Keratinocyte (primary cell): ENCODE measurements at regions not wholly inside any gene's neighbourhood (a gene's known extent, or its start where the extent isn't known, plus 50 kb on each side); places are given as distances from the start of the nearest gene placed in this dataset.

Experiments
- DNase-seq: peaks from one replicate; pipeline ENCODE4 v3.0.0-alpha.2; 2011; ENCODE audit warnings: low read depth, missing footprints, low spot score
- FAIRE-seq: peaks from 2 replicates; lab custom pipeline; 2011; peaks lifted over from hg19 to GRCh38; lab: Jason Lieb, UNC
- H2AFZ ChIP-seq: 2 replicates; pipeline ENCODE4 v1.6.0; 2012; ENCODE audit warnings: low read length, control low read depth, inconsistent platforms; ENCODE audit not compliant: control insufficient read depth
- H3K27ac ChIP-seq: 2 replicates; pipeline ENCODE4 v1.5.1; 2011; ENCODE audit warnings: low read length; ENCODE audit not compliant: control insufficient read depth, insufficient read depth
- H3K27me3 ChIP-seq: 3 replicates; pipeline ENCODE4 v1.6.0; 2011; ENCODE audit warnings: low read length; ENCODE audit not compliant: control insufficient read depth, insufficient read depth; ENCODE audit errors: extremely low read depth
- H3K36me3 ChIP-seq, 2 experiments: 2 replicates in 1 of 2; 3 replicates in 1 of 2; pipeline ENCODE4 v1.5.1; 2011; ENCODE audit warnings: low read length in 2 of 2, mild to moderate bottlenecking in 1 of 2; ENCODE audit not compliant: control insufficient read depth in 2 of 2, insufficient read depth in 2 of 2; ENCODE audit errors: extremely low read depth in 1 of 2
- H3K4me1 ChIP-seq: 3 replicates; pipeline ENCODE4 v1.5.1; 2011; ENCODE audit warnings: low read length; ENCODE audit not compliant: control insufficient read depth, insufficient read depth; ENCODE audit errors: extremely low read depth
- H3K4me2 ChIP-seq: 3 replicates; pipeline ENCODE4 v1.6.0; 2011; ENCODE audit warnings: low read depth, low read length; ENCODE audit not compliant: control insufficient read depth, insufficient read depth; ENCODE audit errors: extremely low read depth
- H3K4me3 ChIP-seq, 3 experiments: fragments of 200-600 bp in 1 of 3; sonication (generic) in 1 of 3; 2 replicates in 2 of 3; 3 replicates in 1 of 3; pipeline ENCODE4 v1.5.1; 2011 to 2016; ENCODE audit warnings: low read length in 3 of 3, mild to moderate bottlenecking in 3 of 3, control low read depth in 2 of 3, inconsistent platforms in 1 of 3, low read depth in 1 of 3, mixed read lengths in 1 of 3, mixed run types in 1 of 3, moderate library complexity in 1 of 3; ENCODE audit not compliant: control insufficient read depth in 2 of 3, insufficient read depth in 2 of 3; ENCODE audit errors: extremely low read depth in 1 of 3
- H3K79me2 ChIP-seq: 2 replicates; pipeline ENCODE4 v1.6.0; 2012; ENCODE audit warnings: low read length; ENCODE audit not compliant: control insufficient read depth, insufficient read depth
- H3K9ac ChIP-seq: 3 replicates; pipeline ENCODE4 v1.6.0; 2011; ENCODE audit warnings: low read length; ENCODE audit not compliant: control insufficient read depth, insufficient read depth; ENCODE audit errors: extremely low read depth
- H3K9me1 ChIP-seq: 3 replicates; pipeline ENCODE4 v1.6.0; 2011; ENCODE audit warnings: low read length; ENCODE audit not compliant: control insufficient read depth, insufficient read depth; ENCODE audit errors: extremely low read depth
- H3K9me3 ChIP-seq: 2 replicates; pipeline ENCODE4 v1.5.1; 2012; ENCODE audit warnings: low read depth, low read length; ENCODE audit not compliant: control insufficient read depth
- H4K20me1 ChIP-seq: 3 replicates; pipeline ENCODE4 v1.6.0; 2011; ENCODE audit warnings: low read length; ENCODE audit not compliant: control insufficient read depth, insufficient read depth; ENCODE audit errors: extremely low read depth
- CTCF ChIP-seq, 3 experiments: IDR thresholded peaks in 1 of 3; conservative IDR thresholded peaks in 1 of 3; optimal IDR thresholded peaks in 1 of 3; 2 replicates in 2 of 3; 3 replicates in 1 of 3; pipeline versions ENCODE3 to v1.5.1; 2011; ENCODE audit warnings: low read length in 3 of 3, mild to moderate bottlenecking in 3 of 3, moderate library complexity in 2 of 3, control low read depth in 1 of 3, inconsistent platforms in 1 of 3; ENCODE audit not compliant: insufficient read depth in 2 of 3; ENCODE audit errors: extremely low read depth in 1 of 3
- EZH2 ChIP-seq: IDR thresholded peaks from one replicate; pipeline ENCODE4 v1.6.1; 2012; ENCODE audit warnings: inconsistent platforms, mild to moderate bottlenecking, low read length, moderate library complexity
- dilution Hi-C: fragments of 300-500 bp; cut with MboI; formaldehyde crosslinking; loops from one replicate; pipeline ENCODE4 v1.7.0; 2020; ENCODE audit warnings: low sequenced_read_pairs; ENCODE audit not compliant: extremely low pct_ligation_motif_present

GRCh38 chr1:178629252-178630154 lies 95.5 kb upstream of the RALGPS2 start:
- Histone ChIP-seq H3K79me2 (no peaks in the 10 kb centered on the region), H3K27me3 (no peaks in the 10 kb centered on the region), H3K9ac (no peak overlapping the region), H3K9me1 (no peaks in the 10 kb centered on the region), H3K27ac (no peak overlapping the region), H3K9me3 (no peaks in the 10 kb centered on the region), H2AFZ (no peak overlapping the region), H3K4me3 (no peak overlapping the region), H3K36me3 (no peaks in the 10 kb centered on the region), H3K4me1 (peaks cover 18% of the 10 kb centered on the region), H4K20me1 (no peaks in the 10 kb centered on the region), H3K4me2 (no peak overlapping the region)
- dilution Hi-C loops = no loop called here
- no peak for TF ChIP-seq CTCF (optimal IDR thresholded peaks at IDR 0.05 in 1 of 3, IDR thresholded peaks at IDR 0.05 in 1 of 3, conservative IDR thresholded peaks at IDR 0.05 in 1 of 3; ENCODE audit: extremely low read depth in 1 of 3, insufficient read depth in 2 of 3, low read length in 3 of 3)
- TF ChIP-seq EZH2 = no peak
- FAIRE-seq = no peak
- no peak for DNase-seq

- DNase-seq (no peak), FAIRE-seq (no peak)
- Histone ChIP-seq H2AFZ (no peak overlapping the region), H3K4me2 (no peak overlapping the region), H3K4me3 (no peak overlapping the region), H3K79me2 (no peaks in the 10 kb centered on the region), H3K27ac (no peak overlapping the region), H3K9me1 (no peaks in the 10 kb centered on the region), H3K4me1 (peaks cover 18% of the 10 kb centered on the region), H3K9ac (no peak overlapping the region), H3K9me3 (no peaks in the 10 kb centered on the region), H3K36me3 (no peaks in the 10 kb centered on the region), H4K20me1 (no peaks in the 10 kb centered on the region), H3K27me3 (no peaks in the 10 kb centered on the region)
- TF ChIP-seq EZH2 (no peak), CTCF (optimal IDR thresholded peaks at IDR 0.05 in 1 of 3, IDR thresholded peaks at IDR 0.05 in 1 of 3, conservative IDR thresholded peaks at IDR 0.05 in 1 of 3; ENCODE audit: extremely low read depth in 1 of 3, insufficient read depth in 2 of 3, low read length in 3 of 3) (no peak)
- dilution Hi-C loops = no loop called here
Measured at GRCh38 chr1:178630417-178630816, 94.6 kb upstream of the RALGPS2 start.
